ENCODE measurements at regions not wholly inside any gene's neighbourhood (a gene's known extent, or its start where the extent isn't known, plus 50 kb on each side); places are given as distances from the start of the nearest gene placed in this dataset.
"Not testable (repeated sequence)": the region's sequence is repeated elsewhere in the genome, so short reads cannot be mapped to it uniquely, and the experiment has no call there.

GRCh38 chr11:46181387-46181786 is 60.1 kb upstream of the PHF21A start:
- Histone ChIP-seq H3K36me3 (ENCODE audit: control insufficient read depth, insufficient read depth, low read length) (no peaks in the 10 kb centered on the region), H3K4me1 (ENCODE audit: control insufficient read depth, insufficient read depth, low read length, poor library complexity, severe bottlenecking) (no peaks in the 10 kb centered on the region), H3K4me3 (ENCODE audit: low read depth, low read length) (no peak overlapping the region), H3K27ac (ENCODE audit: insufficient read depth, low read length, poor library complexity, severe bottlenecking) (no peak overlapping the region), H3K9me3 (ENCODE audit: control insufficient read depth in 2 of 2, low read length in 2 of 2) (no peaks in the 10 kb centered on the region), H3K27me3 (ENCODE audit: control insufficient read depth, insufficient read depth, low read length) (peaks cover 32% of the 10 kb centered on the region)
- H3K27me3 Mint-ChIP-seq = peaks cover 51% of the 10 kb centered on the region
- no peaks in the 10 kb centered on the region for H3K36me3 Mint-ChIP-seq
- H3K27ac Mint-ChIP-seq = peak overlapping the region in 1 of 3 donors; percentile 65
- ATAC-seq (ENCODE audit: low read depth in 2 of 2) = no peak
- DNase-seq = no peak
- H3K4me1 Mint-ChIP-seq = no peaks in the 10 kb centered on the region
- no peak overlapping the region for H3K4me3 Mint-ChIP-seq
- peaks cover 0 to 7% (median 2%) of the 10 kb centered on the region in 7 donors for H3K9me3 Mint-ChIP-seq

- H3K4me3 ChIP-seq (ENCODE audit: low read depth, low read length) = no peak overlapping the region
- H3K27me3 Mint-ChIP-seq = peaks cover 51% of the 10 kb centered on the region
- H3K9me3 Mint-ChIP-seq = peaks cover 0 to 7% (median 1%) of the 10 kb centered on the region in 7 donors
- no peaks in the 10 kb centered on the region for H3K9me3 ChIP-seq (ENCODE audit: control insufficient read depth in 2 of 2, low read length in 2 of 2)
- DNase-seq = no peak
- H3K27ac Mint-ChIP-seq = no peak overlapping the region
- peaks cover 32% of the 10 kb centered on the region for H3K27me3 ChIP-seq (ENCODE audit: control insufficient read depth, insufficient read depth, low read length)
- no peak for ATAC-seq (ENCODE audit: low read depth in 2 of 2)
- H3K4me1 Mint-ChIP-seq = no peaks in the 10 kb centered on the region
- no peaks in the 10 kb centered on the region for H3K36me3 Mint-ChIP-seq
- H3K27ac ChIP-seq (ENCODE audit: insufficient read depth, low read length, poor library complexity, severe bottlenecking) = no peak overlapping the region
- no peak overlapping the region for H3K4me3 Mint-ChIP-seq
- H3K36me3 ChIP-seq (ENCODE audit: control insufficient read depth, insufficient read depth, low read length) = no peaks in the 10 kb centered on the region
- no peaks in the 10 kb centered on the region for H3K4me1 ChIP-seq (ENCODE audit: control insufficient read depth, insufficient read depth, low read length, poor library complexity, severe bottlenecking)
Observed at GRCh38 chr11:46180736-46181135, 59.5 kb upstream of the PHF21A start.

- Mint-ChIP-seq H3K4me3 (no peak overlapping the region), H3K9me3 (peaks cover 0 to 6% (median 0%) of the 10 kb centered on the region in 7 donors), H3K27ac (no peak overlapping the region), H3K27me3 (peaks cover 35% of the 10 kb centered on the region), H3K4me1 (peaks cover 0 to 1% (median 0%) of the 10 kb centered on the region in 4 donors), H3K36me3 (no peaks in the 10 kb centered on the region)
- Histone ChIP-seq H3K4me3 (ENCODE audit: low read depth, low read length) (no peak overlapping the region), H3K9me3 (ENCODE audit: control insufficient read depth in 2 of 2, low read length in 2 of 2) (no peaks in the 10 kb centered on the region), H3K27me3 (ENCODE audit: control insufficient read depth, insufficient read depth, low read length) (peaks cover 20% of the 10 kb centered on the region), H3K4me1 (ENCODE audit: control insufficient read depth, insufficient read depth, low read length, poor library complexity, severe bottlenecking) (no peaks in the 10 kb centered on the region), H3K27ac (ENCODE audit: insufficient read depth, low read length, poor library complexity, severe bottlenecking) (no peak overlapping the region), H3K36me3 (ENCODE audit: control insufficient read depth, insufficient read depth, low read length) (no peaks in the 10 kb centered on the region)
- no peak for DNase-seq
- no peak for ATAC-seq (ENCODE audit: low read depth in 2 of 2)
Observed at GRCh38 chr11:46178513-46178912, 57.3 kb upstream of the PHF21A start.

- H3K27ac ChIP-seq (ENCODE audit: insufficient read depth, low read length, poor library complexity, severe bottlenecking) = no peak overlapping the region
- no peaks in the 10 kb centered on the region for H3K9me3 ChIP-seq (ENCODE audit: control insufficient read depth in 2 of 2, low read length in 2 of 2)
- H3K4me1 ChIP-seq (ENCODE audit: control insufficient read depth, insufficient read depth, low read length, poor library complexity, severe bottlenecking) = no peaks in the 10 kb centered on the region
- H3K4me3 ChIP-seq (ENCODE audit: low read depth, low read length) = no peak overlapping the region
- Mint-ChIP-seq H3K4me1 (peaks cover 0 to 1% (median 0%) of the 10 kb centered on the region in 4 donors), H3K9me3 (peaks cover 0 to 6% (median 0%) of the 10 kb centered on the region in 7 donors), H3K27ac (no peak overlapping the region), H3K27me3 (peaks cover 30% of the 10 kb centered on the region), H3K4me3 (no peak overlapping the region), H3K36me3 (no peaks in the 10 kb centered on the region)
- peaks cover 12% of the 10 kb centered on the region for H3K27me3 ChIP-seq (ENCODE audit: control insufficient read depth, insufficient read depth, low read length)
- no peak for ATAC-seq (ENCODE audit: low read depth in 2 of 2)
- H3K36me3 ChIP-seq (ENCODE audit: control insufficient read depth, insufficient read depth, low read length) = no peaks in the 10 kb centered on the region
- no peak for DNase-seq
Observed at GRCh38 chr11:46176421-46176820, 55.2 kb upstream of the PHF21A start.

- Histone ChIP-seq H3K4me3 (ENCODE audit: low read depth, low read length) (no peak overlapping the region), H3K4me1 (ENCODE audit: control insufficient read depth, insufficient read depth, low read length, poor library complexity, severe bottlenecking) (no peaks in the 10 kb centered on the region), H3K36me3 (ENCODE audit: control insufficient read depth, insufficient read depth, low read length) (no peaks in the 10 kb centered on the region), H3K27ac (ENCODE audit: insufficient read depth, low read length, poor library complexity, severe bottlenecking) (no peak overlapping the region), H3K27me3 (ENCODE audit: control insufficient read depth, insufficient read depth, low read length) (peaks cover 11% of the 10 kb centered on the region), H3K9me3 (ENCODE audit: control insufficient read depth in 2 of 2, low read length in 2 of 2) (no peaks in the 10 kb centered on the region)
- Mint-ChIP-seq H3K27ac (no peak overlapping the region), H3K27me3 (peaks cover 36% of the 10 kb centered on the region), H3K4me1 (peaks cover 0 to 1% (median 0%) of the 10 kb centered on the region in 4 donors), H3K36me3 (no peaks in the 10 kb centered on the region), H3K4me3 (no peak overlapping the region), H3K9me3 (peaks cover 0 to 6% (median 0%) of the 10 kb centered on the region in 7 donors)
- DNase-seq = no peak
- no peak for ATAC-seq (ENCODE audit: low read depth in 2 of 2)
Observed at GRCh38 chr11:46175401-46176002, 54.2 kb upstream of the PHF21A start.

GRCh38 chr11:46171693-46172092 is 50.4 kb upstream of the PHF21A start:
- H3K36me3 Mint-ChIP-seq; H3K9me3 Mint-ChIP-seq; H3K27ac ChIP-seq (ENCODE audit: insufficient read depth, low read length, poor library complexity, severe bottlenecking); DNase-seq; ATAC-seq (ENCODE audit: low read depth in 2 of 2); H3K27ac Mint-ChIP-seq; H3K27me3 ChIP-seq (ENCODE audit: control insufficient read depth, insufficient read depth, low read length); H3K36me3 ChIP-seq (ENCODE audit: control insufficient read depth, insufficient read depth, low read length); H3K4me3 Mint-ChIP-seq; H3K4me1 ChIP-seq (ENCODE audit: control insufficient read depth, insufficient read depth, low read length, poor library complexity, severe bottlenecking); H3K9me3 ChIP-seq (ENCODE audit: control insufficient read depth in 2 of 2, low read length in 2 of 2); H3K4me1 Mint-ChIP-seq; H3K4me3 ChIP-seq (ENCODE audit: low read depth, low read length): not testable (repeated sequence)
- H3K27me3 Mint-ChIP-seq = peaks cover 27% of the 10 kb centered on the region
